BJ (cell line): ENCODE measurements at regions not wholly inside any gene's neighbourhood (a gene's known extent, or its start where the extent isn't known, plus 50 kb on each side); places are given as distances from the start of the nearest gene placed in this dataset.

Experiments
- CTCF ChIA-PET: fragments of 350-600 bp; formaldehyde crosslinking; extraction: SDS; loops from one replicate; lab custom pipeline; 2021; ENCODE audit warnings: antibody characterized with exemption, inconsistent platforms; lab: Yijun Ruan, JAX
- POLR2A ChIA-PET: fragments of 300-600 bp; sonication (Branson Sonifier 250); formaldehyde crosslinking; extraction: SDS; loops from one replicate; lab custom pipeline; 2021; ENCODE audit warnings: antibody characterized with exemption; lab: Charles Lee
- DNase-seq: peaks from one replicate; pipeline ENCODE4 v3.0.0-alpha.2; 2011; ENCODE audit warnings: low read depth
- H3K27me3 ChIP-seq: 2 replicates; pipeline ENCODE4 v1.6.0; 2011; ENCODE audit warnings: low read length; ENCODE audit not compliant: control insufficient read depth, insufficient read depth
- H3K36me3 ChIP-seq: 2 replicates; pipeline ENCODE4 v1.5.1; 2011; ENCODE audit warnings: low read length; ENCODE audit not compliant: control insufficient read depth, insufficient read depth
- H3K4me3 ChIP-seq: 2 replicates; pipeline ENCODE4 v1.5.1; 2011; ENCODE audit warnings: low read depth, mild to moderate bottlenecking, control low read depth, low read length
- CTCF ChIP-seq: IDR thresholded peaks from 2 replicates; pipeline ENCODE4 v1.5.1; 2011; ENCODE audit warnings: low read depth, mild to moderate bottlenecking, control low read depth, inconsistent platforms, low read length, moderate library complexity; ENCODE audit not compliant: insufficient read depth

DNA sequence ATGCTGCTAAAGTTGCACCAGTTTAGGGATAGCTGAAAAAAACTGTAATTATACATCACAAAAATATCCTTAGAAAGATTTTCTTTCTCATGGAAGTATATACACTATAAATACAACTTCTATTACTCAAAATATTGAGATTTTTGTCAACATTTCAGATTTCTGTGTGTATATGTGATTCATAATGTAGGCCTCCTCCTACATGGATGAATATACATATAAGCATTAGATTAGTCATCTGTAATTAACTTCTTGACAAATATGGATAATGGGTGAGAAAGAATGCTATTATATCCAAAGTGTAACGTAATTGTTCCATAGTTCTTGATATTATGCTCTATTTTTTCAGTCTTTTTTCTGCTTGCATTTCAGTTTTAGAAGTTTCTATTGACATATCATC, 124.9 kb downstream of the CBLL2 start:
- Histone ChIP-seq H3K36me3 (no peaks in the 10 kb centered on the region), H3K27me3 (no peaks in the 10 kb centered on the region), H3K4me3 (no peak overlapping the region)
- TF ChIP-seq CTCF: no peak
- DNase-seq: no peak
- CTCF ChIA-PET: no interaction called here
- POLR2A ChIA-PET: no interaction called here

- no peaks in the 10 kb centered on the region for H3K27me3 ChIP-seq
- ChIA-PET POLR2A (no interaction called here), CTCF (no interaction called here)
- no peak overlapping the region for H3K4me3 ChIP-seq
- no peak for DNase-seq
- H3K36me3 ChIP-seq: no peaks in the 10 kb centered on the region
- TF ChIP-seq CTCF: no peak
These were observed 126.9 kb downstream of the CBLL2 start for GRCh38 chrX:22399437-22400192.

DNA sequence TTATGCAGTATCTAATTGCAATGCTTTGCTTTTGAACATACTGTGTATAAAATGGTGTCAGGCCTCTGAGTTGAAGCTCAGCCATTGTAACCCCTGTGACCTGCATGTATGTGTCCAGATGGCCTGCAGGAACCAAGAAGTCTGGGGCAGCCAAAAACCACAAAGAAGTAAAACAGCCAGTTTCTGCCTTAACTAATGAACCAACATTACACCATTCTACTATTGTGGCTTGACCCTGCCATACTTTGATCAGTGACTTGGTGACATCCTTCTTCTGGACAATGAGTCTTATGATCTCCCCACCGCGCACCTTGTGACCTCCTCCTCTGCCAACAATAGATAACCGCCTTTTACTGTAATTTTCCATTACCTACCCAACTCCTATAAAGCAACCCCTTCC, 131.6 kb downstream of the CBLL2 start:
- Histone ChIP-seq H3K4me3 (no peak overlapping the region), H3K27me3 (no peaks in the 10 kb centered on the region), H3K36me3 (no peaks in the 10 kb centered on the region)
- no peak for DNase-seq
- ChIA-PET POLR2A (no interaction called here), CTCF (no interaction called here)
- TF ChIP-seq CTCF: no peak

DNA sequence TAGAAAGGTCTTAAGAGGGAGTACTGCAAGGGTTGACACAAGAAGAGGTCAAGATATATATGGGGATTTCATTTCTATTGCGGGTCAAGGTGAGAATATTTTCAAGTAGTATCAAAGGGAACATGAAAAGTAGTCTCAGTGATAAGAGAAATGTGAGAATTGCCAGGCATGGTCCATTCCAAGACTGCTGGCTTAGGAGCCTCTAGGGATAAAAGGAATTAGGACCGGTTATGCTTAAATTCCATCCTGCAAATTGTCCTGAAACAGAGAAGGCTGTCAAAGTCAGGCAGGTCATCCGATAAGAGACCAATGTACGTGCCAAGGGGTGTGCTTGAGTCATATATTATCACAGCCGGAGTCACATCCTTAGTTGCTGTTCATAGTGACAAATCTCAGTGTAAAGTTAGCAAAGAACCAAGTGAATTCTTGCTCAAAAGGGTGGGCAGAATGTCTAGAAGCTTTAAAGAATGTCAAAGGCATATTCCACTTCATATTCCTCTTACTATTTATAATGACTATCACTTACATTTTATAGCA, 133.6 kb downstream of the CBLL2 start:
- POLR2A ChIA-PET: no interaction called here
- Histone ChIP-seq H3K4me3 (no peak overlapping the region), H3K27me3 (no peaks in the 10 kb centered on the region), H3K36me3 (no peaks in the 10 kb centered on the region)
- CTCF ChIA-PET: no interaction called here
- no peak for DNase-seq
- no peak for TF ChIP-seq CTCF

DNA sequence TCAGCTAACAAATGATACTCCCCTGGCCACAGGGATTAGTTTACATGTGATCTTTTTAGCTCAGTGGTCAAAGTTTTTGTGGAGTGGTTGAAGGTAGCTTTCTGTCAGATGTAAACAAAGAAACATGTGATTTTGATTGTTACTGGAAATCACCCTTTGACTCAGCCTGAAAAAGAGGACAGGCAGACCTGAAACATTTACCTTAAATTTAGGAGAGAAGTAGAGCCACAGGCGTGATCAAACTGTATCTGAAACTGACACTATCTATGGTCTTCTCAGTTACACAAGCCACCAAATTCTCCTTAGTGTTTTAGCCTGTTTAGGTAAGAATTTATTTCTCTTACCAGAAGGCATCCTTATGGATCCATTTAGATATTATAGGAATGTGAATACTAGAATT, 136.7 kb downstream of the CBLL2 start:
- DNase-seq: no peak
- POLR2A ChIA-PET: no interaction called here
- Histone ChIP-seq H3K4me3 (no peak overlapping the region), H3K36me3 (no peaks in the 10 kb centered on the region), H3K27me3 (no peaks in the 10 kb centered on the region)
- no peak for TF ChIP-seq CTCF
- CTCF ChIA-PET: no interaction called here
